GM21529 (cell line): ENCODE measurements at regions not wholly inside any gene's neighbourhood (a gene's known extent, or its start where the extent isn't known, plus 50 kb on each side); places are given as distances from the start of the nearest gene placed in this dataset.

Source experiments
- ATAC-seq: cut with Tn5 transposase; IDR thresholded peaks from one replicate; pipeline ENCODE4 v1.9.1; 2021; ENCODE audit not compliant: unreplicated experiment

DNA sequence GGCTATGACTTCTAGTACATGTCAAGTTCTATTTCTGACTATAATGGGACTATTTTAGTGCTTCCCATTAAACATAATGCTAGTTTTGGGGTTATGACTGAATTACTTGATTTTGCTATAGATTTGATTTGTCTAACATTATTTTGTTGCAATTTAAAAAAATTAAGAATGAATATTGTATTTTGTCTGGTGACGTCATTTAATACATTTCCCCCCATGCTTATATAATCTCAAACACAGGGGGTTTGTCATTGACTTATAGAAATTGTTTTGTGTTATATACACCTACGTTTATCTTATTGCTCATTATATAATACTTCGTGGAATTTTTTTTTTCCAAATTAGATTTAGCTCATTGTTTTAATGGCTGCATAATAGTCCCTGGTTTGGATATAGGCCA lies 270.3 kb upstream of the VLDLR start:
- ATAC-seq, result no peak

GRCh38 chr9:2354216-2354615 lies 267.4 kb upstream of the VLDLR start:
- no peak for ATAC-seq

GRCh38 chr9:2354856-2355696 lies 266.5 kb upstream of the VLDLR start:
- no peak for ATAC-seq

DNA sequence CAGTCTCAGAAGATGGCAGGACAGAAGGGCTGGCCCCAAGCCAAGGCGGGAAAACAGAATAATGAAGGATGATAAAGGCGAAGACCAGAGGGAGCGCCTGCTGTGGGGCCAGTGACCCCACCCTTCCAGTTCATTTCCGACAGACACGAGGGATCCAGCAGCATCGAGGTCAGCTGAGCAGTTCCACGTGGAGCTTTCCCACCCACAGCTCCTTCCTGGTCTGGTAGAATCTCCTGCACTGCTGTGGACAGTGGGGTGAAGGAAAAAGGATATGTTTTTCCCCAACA lies 265.9 kb upstream of the VLDLR start:
- no peak for ATAC-seq

DNA sequence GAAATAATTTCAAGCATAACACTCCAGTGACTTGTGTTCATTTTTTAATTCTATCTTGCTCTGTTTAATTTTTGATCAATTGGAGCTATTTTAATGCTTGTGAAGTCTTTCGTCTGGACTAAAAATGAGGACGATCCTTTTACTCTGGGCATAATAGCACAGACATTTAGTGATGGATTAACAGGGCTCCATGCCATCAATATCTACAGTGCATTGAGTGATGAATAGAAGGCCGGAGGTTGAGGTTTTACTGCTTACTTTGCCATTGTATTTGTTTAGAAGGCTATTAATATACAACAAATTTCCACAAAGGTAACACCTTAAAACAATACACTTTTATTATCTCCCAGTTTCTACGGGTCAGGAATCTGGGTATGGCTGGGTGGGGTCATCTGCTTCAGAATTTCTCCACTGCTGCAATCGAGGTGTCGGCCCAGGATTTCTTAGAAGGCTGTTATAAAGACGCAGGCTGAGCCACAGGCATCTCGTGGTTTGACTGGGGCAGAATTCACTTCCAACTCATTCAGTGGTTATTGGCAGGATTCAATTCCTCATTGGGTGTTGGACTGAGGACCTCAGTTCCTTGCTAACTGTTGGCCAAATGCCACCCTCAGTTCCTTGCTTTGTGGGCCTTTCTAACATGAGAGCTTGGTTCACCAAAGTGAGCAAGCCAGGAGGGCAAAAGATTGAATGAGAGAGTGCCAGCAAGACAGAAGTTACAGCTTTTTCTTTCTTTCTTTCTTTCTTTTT lies 265.4 kb upstream of the VLDLR start:
- ATAC-seq, result no peak

GRCh38 chr9:2359891-2360471 lies 261.6 kb upstream of the VLDLR start:
- ATAC-seq, result no peak

DNA sequence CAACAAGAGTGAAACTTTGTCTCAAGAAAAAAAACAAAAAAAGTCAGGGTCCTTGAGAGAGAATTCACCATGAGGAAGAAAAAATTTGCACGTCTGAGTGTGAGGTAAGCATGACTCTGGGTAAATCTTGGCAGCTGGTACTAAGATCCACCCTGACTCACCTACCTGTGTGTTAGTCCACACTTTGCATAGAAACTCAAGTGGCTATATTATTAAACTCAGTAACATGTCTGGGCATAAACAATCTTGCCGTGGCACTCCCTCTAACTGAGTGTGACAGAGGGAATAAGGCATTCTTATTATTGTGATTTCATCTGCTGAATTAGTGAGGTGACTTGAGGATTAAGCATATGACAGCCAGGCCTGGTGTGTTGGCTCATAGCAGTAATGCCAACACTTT lies 259.4 kb upstream of the VLDLR start:
- ATAC-seq, result no peak

DNA sequence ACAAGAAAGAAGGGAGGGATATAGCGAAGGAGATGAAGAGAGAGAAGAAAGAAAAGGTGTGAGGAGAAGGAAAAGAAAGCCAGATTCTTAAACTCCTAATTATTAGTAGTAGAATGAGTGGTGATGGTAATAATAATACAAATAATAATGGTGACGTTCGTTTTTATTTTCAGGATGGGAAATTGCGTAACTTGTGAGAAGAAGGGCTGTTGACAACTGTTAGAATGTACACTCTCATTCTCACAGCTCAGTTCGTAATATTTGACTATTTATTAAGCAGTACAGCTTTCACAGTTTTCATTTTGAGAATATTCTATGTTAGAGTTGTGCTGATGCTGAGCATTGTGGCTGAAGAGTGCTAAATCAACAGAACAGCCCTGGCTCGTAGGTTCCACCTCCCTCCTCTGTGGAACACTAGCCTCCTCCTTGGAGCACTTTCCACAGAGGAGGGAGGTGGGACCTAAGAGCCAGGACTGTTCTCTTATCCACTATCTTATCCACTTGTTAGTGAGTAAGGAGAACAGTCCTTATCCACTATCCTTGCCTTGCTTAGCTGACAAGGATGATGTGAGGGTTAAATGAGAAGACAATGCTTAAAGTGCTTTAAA lies 258.3 kb upstream of the VLDLR start:
- ATAC-seq, result no peak

DNA sequence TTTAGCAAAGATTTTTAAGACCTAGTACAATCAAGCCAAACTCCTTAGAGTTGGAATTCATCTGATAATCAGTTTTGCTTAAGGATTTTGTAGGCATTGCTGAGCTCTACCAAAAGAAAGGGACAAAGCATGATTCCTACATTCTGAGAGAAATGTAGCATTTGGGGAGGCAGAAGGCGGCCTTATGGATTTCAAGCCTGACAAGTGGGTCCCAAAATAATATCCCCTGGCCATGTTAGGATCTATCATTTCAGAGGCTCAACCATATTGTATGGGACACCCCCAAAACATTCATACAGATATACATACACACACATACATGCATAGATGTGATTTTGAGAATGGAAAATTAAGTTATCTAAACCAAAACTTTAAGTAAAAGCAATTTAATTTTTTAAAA lies 257.8 kb upstream of the VLDLR start:
- ATAC-seq, result no peak

DNA sequence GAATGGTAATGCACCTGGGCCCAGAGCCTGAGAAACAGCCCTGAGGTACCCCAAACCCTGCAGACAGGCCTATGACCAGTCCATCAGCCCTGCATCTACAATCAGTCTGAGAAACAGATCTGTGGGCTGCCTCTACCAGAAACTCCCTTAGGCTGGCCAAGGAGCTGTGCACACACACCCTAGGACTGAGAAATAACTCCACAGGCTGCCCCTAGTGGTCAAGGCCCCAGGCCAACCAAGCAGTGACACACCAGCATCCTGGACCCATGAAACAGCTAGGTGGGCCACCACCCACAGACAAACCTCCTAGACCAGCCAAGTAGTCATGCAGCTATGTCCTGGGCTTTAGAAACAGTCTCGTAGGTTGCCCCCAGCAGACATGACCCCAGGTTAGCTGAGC lies 253.6 kb upstream of the VLDLR start:
- ATAC-seq, result no peak

DNA sequence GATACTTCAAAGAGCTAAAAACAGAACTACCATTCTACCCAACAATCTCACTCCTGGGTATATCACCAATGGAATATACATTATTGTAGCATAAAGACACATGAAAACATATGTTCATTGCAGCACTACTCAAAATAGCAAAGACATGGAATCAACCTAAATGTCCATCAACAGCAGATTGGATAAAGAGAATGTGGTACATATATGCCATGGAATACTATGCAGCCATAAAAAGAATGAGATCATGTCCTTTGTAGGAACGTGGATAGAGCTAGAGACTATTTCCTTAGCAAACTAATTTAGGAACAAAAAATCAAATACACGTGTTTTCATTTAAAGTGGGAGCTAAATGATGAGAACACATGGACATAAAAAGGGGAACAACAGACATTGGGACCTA lies 247.9 kb upstream of the VLDLR start:
- ATAC-seq, result no peak

- no peak for ATAC-seq
Observed at GRCh38 chr9:2375114-2375513, 246.5 kb upstream of the VLDLR start.

DNA sequence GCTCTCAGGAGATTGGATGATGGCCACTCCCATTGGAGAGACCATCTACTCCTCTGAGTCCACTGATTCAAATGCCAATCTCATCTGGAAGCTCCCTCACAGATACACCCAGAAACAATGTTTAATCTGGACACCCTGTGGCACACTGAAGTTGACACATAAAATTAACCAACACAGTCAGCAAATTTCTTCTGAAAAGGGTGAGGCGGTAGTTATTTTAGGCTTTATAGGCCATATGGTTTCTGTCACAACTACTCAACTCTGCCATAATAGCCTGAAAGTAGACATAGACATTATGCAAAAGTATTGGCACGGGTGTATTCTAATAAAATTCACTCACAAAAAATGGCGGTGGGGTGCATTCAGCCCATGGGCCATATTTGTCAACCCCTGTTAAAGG lies 244.5 kb upstream of the VLDLR start:
- no peak for ATAC-seq

DNA sequence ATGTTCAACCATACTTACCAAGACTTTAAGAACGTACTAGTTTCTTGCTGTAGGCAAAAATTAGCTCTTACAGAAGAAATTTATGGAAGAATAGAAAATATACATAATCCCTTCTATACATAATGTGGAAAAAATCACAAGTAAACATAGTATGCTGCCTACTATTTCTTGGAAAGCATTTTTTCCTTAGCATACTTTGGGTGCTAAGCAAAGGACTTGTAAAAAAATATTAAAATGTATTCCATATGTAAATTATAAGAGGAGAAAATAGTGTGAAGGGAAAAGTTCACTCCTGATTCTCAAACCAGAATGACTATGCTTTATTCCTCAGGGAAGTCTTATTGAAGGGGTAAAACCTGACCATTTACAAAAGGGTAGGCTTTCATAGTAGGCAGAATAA lies 243.8 kb upstream of the VLDLR start:
- ATAC-seq, result no peak

GRCh38 chr9:2378266-2378665 lies 243.3 kb upstream of the VLDLR start:
- no peak for ATAC-seq

- ATAC-seq, result no peak
Observed at GRCh38 chr9:2378816-2379215, 242.8 kb upstream of the VLDLR start.

GRCh38 chr9:2384741-2385140 lies 236.8 kb upstream of the VLDLR start:
- ATAC-seq, result no peak

- no peak for ATAC-seq
Observed at GRCh38 chr9:2385746-2386145, 235.8 kb upstream of the VLDLR start.

DNA sequence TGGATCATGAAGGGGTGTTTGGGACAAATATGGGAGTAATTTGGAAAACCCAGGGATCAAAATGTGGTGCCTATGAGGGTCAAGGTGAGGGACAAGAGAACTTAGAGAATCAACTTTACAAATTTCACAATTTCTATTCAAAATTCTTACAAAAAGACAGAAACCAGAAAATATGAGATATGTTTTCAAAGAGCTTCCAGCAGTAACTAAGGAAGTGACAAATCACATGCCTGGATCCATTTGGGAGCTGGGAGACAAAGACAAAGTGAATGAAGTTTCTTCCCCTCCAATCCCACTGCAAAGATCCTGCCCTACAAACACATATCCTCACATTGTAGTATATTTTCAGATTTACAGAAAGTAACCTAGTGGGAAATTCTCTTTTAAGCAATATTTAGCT lies 235.0 kb upstream of the VLDLR start:
- ATAC-seq, result no peak

DNA sequence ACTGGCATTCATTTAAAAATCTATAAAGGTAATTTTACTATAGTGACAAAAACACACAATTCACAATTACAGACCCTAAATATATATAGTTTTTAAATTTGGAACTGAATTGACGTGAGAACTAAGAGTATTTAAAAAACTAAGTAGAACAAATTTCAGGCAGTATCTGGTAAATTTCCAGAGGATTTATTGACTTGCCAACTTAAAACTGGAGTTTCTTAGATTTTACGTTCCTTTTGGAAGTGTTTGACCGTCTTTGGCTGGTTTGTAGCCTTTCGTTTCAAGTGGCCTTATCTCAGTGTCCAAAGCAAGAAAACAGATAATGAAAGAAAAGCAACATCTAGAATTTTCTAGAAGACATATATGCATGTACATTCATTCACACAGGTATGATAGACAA lies 234.4 kb upstream of the VLDLR start:
- no peak for ATAC-seq

DNA sequence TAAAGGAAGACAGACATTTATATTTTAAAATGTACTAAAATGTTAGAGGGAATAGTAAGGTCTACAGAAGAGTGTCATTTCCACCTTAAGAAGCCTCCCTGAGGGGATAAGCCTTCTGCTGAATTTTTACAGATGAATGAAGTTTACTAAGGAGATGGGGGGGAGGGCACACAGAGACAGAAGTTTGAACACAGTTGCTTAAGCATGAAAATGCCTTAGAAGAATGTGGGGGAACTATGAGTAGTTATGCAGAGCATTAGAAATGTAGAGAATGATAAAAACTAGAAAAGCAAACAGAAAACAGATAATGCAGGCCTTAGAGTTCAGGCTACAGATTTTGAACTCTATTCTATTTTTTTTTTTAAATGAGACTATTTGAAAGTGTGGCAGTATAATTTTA lies 232.2 kb upstream of the VLDLR start:
- ATAC-seq, result no peak

- ATAC-seq, result no peak
Observed at GRCh38 chr9:2390028-2390427, 231.6 kb upstream of the VLDLR start.
